Iris pigment epithelial cell (primary cell): ENCODE measurements at regions not wholly inside any gene's neighbourhood (a gene's known extent, or its start where the extent isn't known, plus 50 kb on each side); places are given as distances from the start of the nearest gene placed in this dataset.

Experiments
- DNase-seq: peaks from one replicate; pipeline ENCODE4 v3.0.0-alpha.2; 2011; ENCODE audit warnings: low read depth

- DNase-seq = no peak
These were observed 147.8 kb upstream of the SESN3 start for GRCh38 chr11:95378789-95379188.

- no peak for DNase-seq
These were observed 147.1 kb upstream of the SESN3 start for GRCh38 chr11:95378111-95378510.

GRCh38 chr11:95375886-95376285 lies 144.9 kb upstream of the SESN3 start:
- DNase-seq = peak; percentile 75

- DNase-seq = no peak
These were observed 144.4 kb upstream of the SESN3 start for GRCh38 chr11:95375451-95375850.

GRCh38 chr11:95374105-95374504 lies 143.1 kb upstream of the SESN3 start:
- DNase-seq = no peak

GRCh38 chr11:95373241-95373640 lies 142.2 kb upstream of the SESN3 start:
- no peak for DNase-seq

- no peak for DNase-seq
These were observed 141.2 kb upstream of the SESN3 start for GRCh38 chr11:95372097-95372656.

GRCh38 chr11:95371153-95371552 lies 140.2 kb upstream of the SESN3 start:
- no peak for DNase-seq

- DNase-seq = no peak
These were observed 136.7 kb upstream of the SESN3 start for GRCh38 chr11:95367726-95368125.

- DNase-seq = no peak
These were observed 134.3 kb upstream of the SESN3 start for GRCh38 chr11:95365348-95365747.

- DNase-seq = peak; percentile 23
These were observed 133.6 kb upstream of the SESN3 start for GRCh38 chr11:95364324-95365295.

- DNase-seq = no peak
These were observed 132.7 kb upstream of the SESN3 start for GRCh38 chr11:95363708-95364107.

GRCh38 chr11:95363164-95363563 lies 132.2 kb upstream of the SESN3 start:
- no peak for DNase-seq

GRCh38 chr11:95361180-95361579 lies 130.2 kb upstream of the SESN3 start:
- no peak for DNase-seq

GRCh38 chr11:95360377-95361075 lies 129.5 kb upstream of the SESN3 start:
- DNase-seq = no peak

GRCh38 chr11:95359756-95360155 lies 128.8 kb upstream of the SESN3 start:
- DNase-seq = no peak

GRCh38 chr11:95359341-95359663 lies 128.3 kb upstream of the SESN3 start:
- DNase-seq = no peak

GRCh38 chr11:95358511-95359340 lies 127.7 kb upstream of the SESN3 start:
- DNase-seq = no peak

- no peak for DNase-seq
These were observed 123.3 kb upstream of the SESN3 start for GRCh38 chr11:95354304-95354703.

- DNase-seq = no peak
These were observed 122.7 kb upstream of the SESN3 start for GRCh38 chr11:95353706-95354105.

- DNase-seq = no peak
These were observed 121.8 kb upstream of the SESN3 start for GRCh38 chr11:95352733-95353346.
